IMR-90 (cell line): ENCODE measurements at regions not wholly inside any gene's neighbourhood (a gene's known extent, or its start where the extent isn't known, plus 50 kb on each side); places are given as distances from the start of the nearest gene placed in this dataset.

Experiments used
- ATAC-seq: fragments of 200-7000 bp; cut with Tn5 transposase; 2 replicates; pipeline ENCODE4 v1.9.1; 2020; ENCODE audit warnings: low read depth, mild to moderate bottlenecking, moderate library complexity
- BruUV-seq: library from RNA; stranded (reverse); fragments of 400-500 nt; replicated peaks from 2 replicates; lab custom pipeline; 2021; lab: Mats Ljungman, UMichigan
- CTCF ChIA-PET: fragments of 300-600 bp; formaldehyde crosslinking; extraction: SDS; loops from one replicate; lab custom pipeline; 2021; ENCODE audit warnings: antibody characterized with exemption; lab: Yijun Ruan, JAX
- POLR2A ChIA-PET: fragments of 300-600 bp; sonication (Branson Sonifier 250); formaldehyde crosslinking; loops from one replicate; lab custom pipeline; 2022; ENCODE audit warnings: antibody characterized with exemption; ENCODE audit not compliant: unreplicated experiment; lab: Charles Lee
- DNase-seq: peaks from one replicate; pipeline ENCODE4 v3.0.0; 2013
- H2AFZ ChIP-seq: replicated peaks from 2 replicates; pipeline ENCODE3; 2013; ENCODE audit warnings: low read length, mild to moderate bottlenecking; ENCODE audit not compliant: poor library complexity
- H2AK5ac ChIP-seq: 2 replicates; pipeline ENCODE4 v1.6.1; 2013; ENCODE audit warnings: low read depth, low read length, inconsistent platforms
- H2AK9ac ChIP-seq: replicated peaks from 2 replicates; pipeline ENCODE3; 2013; ENCODE audit warnings: mild to moderate bottlenecking, low read depth, low read length, moderate library complexity; ENCODE audit not compliant: poor library complexity
- H2BK120ac ChIP-seq: 2 replicates; pipeline ENCODE4 v1.6.1; 2013; ENCODE audit warnings: low read depth, low read length, inconsistent platforms
- H2BK15ac ChIP-seq: 3 replicates; pipeline ENCODE4 v1.6.1; 2013; ENCODE audit warnings: low read depth, low read length, inconsistent platforms
- H2BK20ac ChIP-seq: 2 replicates; pipeline ENCODE4 v1.6.1; 2013; ENCODE audit warnings: low read depth, mild to moderate bottlenecking, inconsistent platforms, low read length, moderate library complexity
- H2BK5ac ChIP-seq: 2 replicates; pipeline ENCODE4 v1.6.1; 2013; ENCODE audit warnings: mild to moderate bottlenecking, low read depth, low read length, inconsistent platforms; ENCODE audit not compliant: poor library complexity, severe bottlenecking
- H3K14ac ChIP-seq: replicated peaks from 2 replicates; pipeline ENCODE4 v1.6.1; 2013; ENCODE audit warnings: low read depth, low read length, inconsistent platforms
- H3K18ac ChIP-seq: 2 replicates; pipeline ENCODE4 v1.6.1; 2013; ENCODE audit warnings: low read depth, low read length, control low read depth
- H3K23ac ChIP-seq: 2 replicates; pipeline ENCODE4 v1.6.1; 2013; ENCODE audit warnings: low read depth, low read length, inconsistent platforms
- H3K27ac ChIP-seq: 2 replicates; pipeline ENCODE4 v1.5.1; 2013; ENCODE audit warnings: mild to moderate bottlenecking, control low read depth, low read length; ENCODE audit not compliant: insufficient read depth
- H3K27me3 ChIP-seq: 2 replicates; pipeline ENCODE4 v1.6.1; 2013; ENCODE audit warnings: low read length; ENCODE audit not compliant: control insufficient read depth, insufficient read depth
- H3K36me3 ChIP-seq: 2 replicates; pipeline ENCODE4 v1.6.1; 2013; ENCODE audit warnings: low read length, mixed read lengths; ENCODE audit not compliant: control insufficient read depth, insufficient read depth
- H3K4ac ChIP-seq: 2 replicates; pipeline ENCODE4 v1.6.1; 2013; ENCODE audit warnings: low read depth, low read length, inconsistent platforms
- H3K4me1 ChIP-seq: 2 replicates; pipeline ENCODE4 v1.6.1; 2013; ENCODE audit warnings: low read length, mixed read lengths; ENCODE audit not compliant: control insufficient read depth, insufficient read depth
- H3K4me2 ChIP-seq: 2 replicates; pipeline ENCODE4 v1.6.1; 2013; ENCODE audit warnings: low read depth, mild to moderate bottlenecking, control low read depth, low read length, moderate library complexity
- H3K4me3 ChIP-seq: 2 replicates; pipeline ENCODE4 v1.5.1; 2013; ENCODE audit warnings: low read depth, mild to moderate bottlenecking, control low read depth, low read length, moderate library complexity; ENCODE audit not compliant: insufficient read depth
- H3K56ac ChIP-seq: 2 replicates; pipeline ENCODE4 v1.6.1; 2013; ENCODE audit warnings: low read length, inconsistent platforms; ENCODE audit not compliant: insufficient read depth; ENCODE audit errors: extremely low read depth
- H3K79me1 ChIP-seq, 2 experiments: 2 replicates each; pipeline ENCODE4 v1.6.1; 2013; ENCODE audit warnings: low read length in 2 of 2, inconsistent platforms in 1 of 2, low read depth in 1 of 2
- H3K9ac ChIP-seq: 2 replicates; pipeline ENCODE4 v1.6.1; 2013; ENCODE audit warnings: low read depth, low read length, control low read depth
- H3K9me1 ChIP-seq: 2 replicates; pipeline ENCODE4 v1.6.1; 2013; ENCODE audit warnings: low read length, inconsistent platforms; ENCODE audit not compliant: insufficient read depth
- H3K9me3 ChIP-seq: 2 replicates; pipeline ENCODE4 v1.6.1; 2013; ENCODE audit warnings: low read length; ENCODE audit not compliant: control insufficient read depth, insufficient read depth
- H4K20me1 ChIP-seq: 2 replicates; pipeline ENCODE4 v1.6.1; 2013; ENCODE audit warnings: low read length, inconsistent platforms; ENCODE audit not compliant: insufficient read depth
- H4K5ac ChIP-seq: 2 replicates; pipeline ENCODE4 v1.6.1; 2013; ENCODE audit warnings: mild to moderate bottlenecking, low read depth, low read length, control low read depth
- H4K8ac ChIP-seq, 2 experiments: 2 replicates each; pipeline ENCODE4 v1.6.1; 2013; ENCODE audit warnings: low read depth in 2 of 2, low read length in 2 of 2, control low read depth in 1 of 2, inconsistent platforms in 1 of 2
- H4K91ac ChIP-seq: 2 replicates; pipeline ENCODE4 v1.6.1; 2013; ENCODE audit warnings: low read depth, low read length, inconsistent platforms; ENCODE audit not compliant: insufficient read depth
- BHLHE40 ChIP-seq: fragments of 150-350 bp; IDR thresholded peaks from 2 replicates; pipeline ENCODE4 v1.6.1; 2016; ENCODE audit warnings: mild to moderate bottlenecking, low read depth, low read length
- CEBPB ChIP-seq: IDR thresholded peaks from 2 replicates; pipeline ENCODE4 v1.6.1; 2012; ENCODE audit warnings: low read depth, low read length, improper control_type of control experiment
- CTCF ChIP-seq: conservative IDR thresholded peaks from 2 replicates; pipeline ENCODE4 v1.5.1; 2012; ENCODE audit warnings: mild to moderate bottlenecking, low read depth, low read length, improper control_type of control experiment
- FOS ChIP-seq: fragments of 150-350 bp; IDR thresholded peaks from 2 replicates; pipeline ENCODE4 v1.6.1; 2016; ENCODE audit warnings: low read depth, low read length
- MAFK ChIP-seq: IDR thresholded peaks from 2 replicates; pipeline ENCODE4 v1.6.1; 2012; ENCODE audit warnings: low read depth, low read length, improper control_type of control experiment
- MAZ ChIP-seq: IDR thresholded peaks from 2 replicates; pipeline ENCODE4 v1.6.1; 2012; ENCODE audit warnings: low read depth, mild to moderate bottlenecking, low read length, improper control_type of control experiment, moderate library complexity, borderline replicate concordance
- MXI1 ChIP-seq: IDR thresholded peaks from 2 replicates; pipeline ENCODE4 v1.6.1; 2012; ENCODE audit warnings: low read depth, mild to moderate bottlenecking, low read length, moderate library complexity, borderline replicate concordance
- POLR2A ChIP-seq: IDR thresholded peaks from 2 replicates; pipeline ENCODE4 v1.6.1; 2012; ENCODE audit warnings: mild to moderate bottlenecking, low read depth, low read length
- RCOR1 ChIP-seq: IDR thresholded peaks from 2 replicates; pipeline ENCODE4 v1.6.1; 2012; ENCODE audit warnings: mild to moderate bottlenecking, low read length, improper control_type of control experiment; ENCODE audit not compliant: insufficient replicate concordance
- RFX5 ChIP-seq: IDR thresholded peaks from 2 replicates; pipeline ENCODE4 v1.8.0; 2012; ENCODE audit warnings: low read depth, mild to moderate bottlenecking, low read length, moderate library complexity
- SMC3 ChIP-seq: fragments of 150-350 bp; IDR thresholded peaks from 2 replicates; pipeline ENCODE4 v1.6.1; 2016; ENCODE audit warnings: low read depth, mild to moderate bottlenecking, antibody characterized with exemption, low read length, moderate library complexity
- USF2 ChIP-seq: fragments of 150-350 bp; IDR thresholded peaks from 2 replicates; pipeline ENCODE4 v1.6.1; 2017; ENCODE audit warnings: mild to moderate bottlenecking, antibody characterized with exemption, low read length, low read depth
- WGBS, 2 experiments: methylation state at CpG; one replicate each; pipeline versions ENCODE4 v1.1.5 to v1.1.7; 2013; ENCODE audit warnings: missing lambda C conversion rate in 2 of 2; ENCODE audit not compliant: insufficient read length in 1 of 2; ENCODE audit errors: extremely low coverage in 2 of 2; 5-methylcytosine and 5-hydroxymethylcytosine counted together
- dilution Hi-C: fragments of 300-500 bp; cut with HindIII; formaldehyde crosslinking; loops from one replicate; pipeline ENCODE4 v1.14.3; 2018; ENCODE audit warnings: low sequenced_read_pairs; ENCODE audit not compliant: unreplicated experiment
- in situ Hi-C: fragments of 300-500 bp; cut with MboI; formaldehyde crosslinking; loops from 3 replicates; pipeline ENCODE4 v1.14.3; 2019; ENCODE audit warnings: low sequenced_read_pairs, inconsistent platforms, mixed read lengths
- intact Hi-C: fragments of 100-400 bp; cut with micrococcal nuclease; formaldehyde crosslinking; loops from 2 replicates; pipeline ENCODE4 v1.10.0; 2022

- no CpG with 5 or more reads among the region's 2 CpGs for WGBS, 2 experiments
- no peak overlapping the region for H3K9ac ChIP-seq
These were observed 107.0 kb downstream of the PTCSC3 start for GRCh38 chr14:36069535-36069900.

More at GRCh38 chr14:36069535-36069900, 107.0 kb downstream of the PTCSC3 start:
- no peak for TF ChIP-seq RFX5
- TF ChIP-seq BHLHE40, result no peak
- TF ChIP-seq POLR2A, result no peak
- no peak for TF ChIP-seq USF2
- no peak for TF ChIP-seq MAFK
- 0 out of 2 replicates have a peak, but pooled peaks have one; percentile 21 for TF ChIP-seq SMC3
- TF ChIP-seq CEBPB, result no peak
- TF ChIP-seq CTCF, result peak; percentile 43
- TF ChIP-seq RCOR1, result no peak
- TF ChIP-seq FOS, result no peak
- no peak for TF ChIP-seq MXI1
- no peak for TF ChIP-seq MAZ
- Histone ChIP-seq H4K91ac (no peak overlapping the region), H2AFZ (no peak overlapping the region), H4K5ac (no peak overlapping the region), H3K27ac (no peak overlapping the region), H2BK20ac (no peak overlapping the region), H3K4me1 (no peaks in the 10 kb centered on the region), H2AK9ac (no peak overlapping the region), H2BK15ac (no peak overlapping the region), H3K27me3 (peaks cover 15% of the 10 kb centered on the region), H2BK120ac (no peak overlapping the region), H4K20me1 (no peaks in the 10 kb centered on the region), H3K9me1 (no peaks in the 10 kb centered on the region), H2BK5ac (no peak overlapping the region), H4K8ac (no peak overlapping the region), H3K18ac (no peak overlapping the region), H3K9me3 (no peaks in the 10 kb centered on the region), H3K14ac (no peak overlapping the region), H3K36me3 (no peaks in the 10 kb centered on the region), H3K4me2 (no peak overlapping the region), H3K56ac (no peak overlapping the region), H3K4me3 (no peak overlapping the region), H3K4ac (no peak overlapping the region), H2AK5ac (no peak overlapping the region), H3K79me1 (no peaks in the 10 kb centered on the region), H3K23ac (no peak overlapping the region)
- intact Hi-C loops, result no loop called here
- ATAC-seq, result peak; percentile 65
- dilution Hi-C loops, result no loop called here
- DNase-seq, result peak; percentile 17
- in situ Hi-C loops, result no loop called here
- CTCF ChIA-PET, result interaction anchor here (0.6 to 2.8 kb wide), 18 partner anchors 10 to 590 kb away, joined by 3 to 15 read pairs (median 4); no protein-coding TSS in a partner anchor
- POLR2A ChIA-PET, result no interaction called here
- no TSS peak for BruUV-seq
